Hepatocyte (in vitro differentiated cells): ENCODE measurements at regions not wholly inside any gene's neighbourhood (a gene's known extent, or its start where the extent isn't known, plus 50 kb on each side); places are given as distances from the start of the nearest gene placed in this dataset.

Experiments used
- EZH2 ChIP-seq: fragments of 200-600 bp; sonication (generic); IDR thresholded peaks from 2 replicates; pipeline ENCODE4 v1.6.1; 2016; ENCODE audit warnings: antibody characterized with exemption, mild to moderate bottlenecking, borderline replicate concordance
- EZH2phosphoT487 ChIP-seq: fragments of 200-600 bp; sonication (generic); IDR thresholded peaks from one replicate; pipeline ENCODE4 v1.6.1; 2018; ENCODE audit warnings: antibody characterized with exemption, mild to moderate bottlenecking, low read depth, moderate library complexity; ENCODE audit not compliant: unreplicated experiment, severe bottlenecking

GRCh38 chr4:173858471-173858870 is 328.4 kb upstream of the HAND2 start:
- no peak for TF ChIP-seq EZH2phosphoT487
- no peak for TF ChIP-seq EZH2
